ENCODE measurements at regions not wholly inside any gene's neighbourhood (a gene's known extent, or its start where the extent isn't known, plus 50 kb on each side); places are given as distances from the start of the nearest gene placed in this dataset.

GRCh38 chr5:173378727-173379126, 50.5 kb upstream of the STC2 start:
- TF ChIP-seq CTCF (conservative IDR thresholded peaks at IDR 0.05; ENCODE audit: low read depth, low read length) (no peak), EZH2 (IDR thresholded peaks at IDR 0.05; ENCODE audit: borderline replicate concordance, low read depth, low read length, poor library complexity, severe bottlenecking) (no peak)
